HFF-Myc (cell line): ENCODE measurements at regions not wholly inside any gene's neighbourhood (a gene's known extent, or its start where the extent isn't known, plus 50 kb on each side); places are given as distances from the start of the nearest gene placed in this dataset.
"Not testable (repeated sequence)": the region's sequence is repeated elsewhere in the genome, so short reads cannot be mapped to it uniquely, and the experiment has no call there.

ENCODE experiments used
- DNase-seq: peaks from one replicate; pipeline ENCODE4 v3.0.0-alpha.2; 2011; ENCODE audit warnings: low read depth; ENCODE audit errors: extremely low read depth
- H3K4me3 ChIP-seq: replicated peaks from 2 replicates; pipeline ENCODE4 v1.5.1; 2011; ENCODE audit warnings: low read depth, mild to moderate bottlenecking, control low read depth, low read length
- CTCF ChIP-seq: IDR thresholded peaks from 2 replicates; pipeline ENCODE4 v1.5.1; 2012; ENCODE audit warnings: mild to moderate bottlenecking, low read depth, low read length, control low read depth; ENCODE audit errors: missing control alignments

- no peak for TF ChIP-seq CTCF
- DNase-seq = no peak
- no peak overlapping the region for H3K4me3 ChIP-seq
These were observed 1297.3 kb downstream of the JRKL start for GRCh38 chr11:97687111-97687510.

GRCh38 chr11:97691061-97691460 is 1301.2 kb downstream of the JRKL start:
- TF ChIP-seq CTCF = no peak
- DNase-seq = no peak
- H3K4me3 ChIP-seq = no peak overlapping the region

GRCh38 chr11:97702951-97703350 is 1313.1 kb downstream of the JRKL start:
- H3K4me3 ChIP-seq = no peak overlapping the region
- DNase-seq = no peak
- TF ChIP-seq CTCF = no peak

- H3K4me3 ChIP-seq = no peak overlapping the region
- no peak for TF ChIP-seq CTCF
- no peak for DNase-seq
These were observed 1314.0 kb downstream of the JRKL start for GRCh38 chr11:97703851-97704250.

GRCh38 chr11:97705441-97705840 is 1315.3 kb upstream of the CNTN5 start:
- not testable (repeated sequence) for DNase-seq

GRCh38 chr11:97717922-97718321 is 1302.8 kb upstream of the CNTN5 start:
- H3K4me3 ChIP-seq = no peak overlapping the region
- no peak for TF ChIP-seq CTCF
- no peak for DNase-seq

More at GRCh38 chr11:97705441-97705840, 1315.3 kb upstream of the CNTN5 start:
- not testable (repeated sequence) for H3K4me3 ChIP-seq

- no peak overlapping the region for H3K4me3 ChIP-seq
- no peak for TF ChIP-seq CTCF
- no peak for DNase-seq
These were observed 1298.7 kb upstream of the CNTN5 start for GRCh38 chr11:97722065-97722464.
